IMR-90 (cell line): ENCODE measurements at regions not wholly inside any gene's neighbourhood (a gene's known extent, or its start where the extent isn't known, plus 50 kb on each side); places are given as distances from the start of the nearest gene placed in this dataset.
A peak's percentile ranks its signal among the peaks of the same experiment; 100 is the strongest.

Experiments used
- ATAC-seq: fragments of 200-7000 bp; cut with Tn5 transposase; 2 replicates; pipeline ENCODE4 v1.9.1; 2020; ENCODE audit warnings: low read depth, mild to moderate bottlenecking, moderate library complexity
- BruUV-seq: library from RNA; stranded (reverse); fragments of 400-500 nt; replicated peaks from 2 replicates; lab custom pipeline; 2021; lab: Mats Ljungman, UMichigan
- CTCF ChIA-PET: fragments of 300-600 bp; formaldehyde crosslinking; extraction: SDS; loops from one replicate; lab custom pipeline; 2021; ENCODE audit warnings: antibody characterized with exemption; lab: Yijun Ruan, JAX
- POLR2A ChIA-PET: fragments of 300-600 bp; sonication (Branson Sonifier 250); formaldehyde crosslinking; loops from one replicate; lab custom pipeline; 2022; ENCODE audit warnings: antibody characterized with exemption; ENCODE audit not compliant: unreplicated experiment; lab: Charles Lee
- DNase-seq: peaks from one replicate; pipeline ENCODE4 v3.0.0; 2013
- H2AFZ ChIP-seq: replicated peaks from 2 replicates; pipeline ENCODE3; 2013; ENCODE audit warnings: low read length, mild to moderate bottlenecking; ENCODE audit not compliant: poor library complexity
- H2AK5ac ChIP-seq: 2 replicates; pipeline ENCODE4 v1.6.1; 2013; ENCODE audit warnings: low read depth, low read length, inconsistent platforms
- H2AK9ac ChIP-seq: replicated peaks from 2 replicates; pipeline ENCODE3; 2013; ENCODE audit warnings: mild to moderate bottlenecking, low read depth, low read length, moderate library complexity; ENCODE audit not compliant: poor library complexity
- H2BK120ac ChIP-seq: 2 replicates; pipeline ENCODE4 v1.6.1; 2013; ENCODE audit warnings: low read depth, low read length, inconsistent platforms
- H2BK15ac ChIP-seq: 3 replicates; pipeline ENCODE4 v1.6.1; 2013; ENCODE audit warnings: low read depth, low read length, inconsistent platforms
- H2BK20ac ChIP-seq: 2 replicates; pipeline ENCODE4 v1.6.1; 2013; ENCODE audit warnings: low read depth, mild to moderate bottlenecking, inconsistent platforms, low read length, moderate library complexity
- H2BK5ac ChIP-seq: 2 replicates; pipeline ENCODE4 v1.6.1; 2013; ENCODE audit warnings: mild to moderate bottlenecking, low read depth, low read length, inconsistent platforms; ENCODE audit not compliant: poor library complexity, severe bottlenecking
- H3K14ac ChIP-seq: replicated peaks from 2 replicates; pipeline ENCODE4 v1.6.1; 2013; ENCODE audit warnings: low read depth, low read length, inconsistent platforms
- H3K18ac ChIP-seq: 2 replicates; pipeline ENCODE4 v1.6.1; 2013; ENCODE audit warnings: low read depth, low read length, control low read depth
- H3K23ac ChIP-seq: 2 replicates; pipeline ENCODE4 v1.6.1; 2013; ENCODE audit warnings: low read depth, low read length, inconsistent platforms
- H3K27ac ChIP-seq: 2 replicates; pipeline ENCODE4 v1.5.1; 2013; ENCODE audit warnings: mild to moderate bottlenecking, control low read depth, low read length; ENCODE audit not compliant: insufficient read depth
- H3K27me3 ChIP-seq: 2 replicates; pipeline ENCODE4 v1.6.1; 2013; ENCODE audit warnings: low read length; ENCODE audit not compliant: control insufficient read depth, insufficient read depth
- H3K36me3 ChIP-seq: 2 replicates; pipeline ENCODE4 v1.6.1; 2013; ENCODE audit warnings: low read length, mixed read lengths; ENCODE audit not compliant: control insufficient read depth, insufficient read depth
- H3K4ac ChIP-seq: 2 replicates; pipeline ENCODE4 v1.6.1; 2013; ENCODE audit warnings: low read depth, low read length, inconsistent platforms
- H3K4me1 ChIP-seq: 2 replicates; pipeline ENCODE4 v1.6.1; 2013; ENCODE audit warnings: low read length, mixed read lengths; ENCODE audit not compliant: control insufficient read depth, insufficient read depth
- H3K4me2 ChIP-seq: 2 replicates; pipeline ENCODE4 v1.6.1; 2013; ENCODE audit warnings: low read depth, mild to moderate bottlenecking, control low read depth, low read length, moderate library complexity
- H3K4me3 ChIP-seq: 2 replicates; pipeline ENCODE4 v1.5.1; 2013; ENCODE audit warnings: low read depth, mild to moderate bottlenecking, control low read depth, low read length, moderate library complexity; ENCODE audit not compliant: insufficient read depth
- H3K56ac ChIP-seq: 2 replicates; pipeline ENCODE4 v1.6.1; 2013; ENCODE audit warnings: low read length, inconsistent platforms; ENCODE audit not compliant: insufficient read depth; ENCODE audit errors: extremely low read depth
- H3K79me1 ChIP-seq, 2 experiments: 2 replicates each; pipeline ENCODE4 v1.6.1; 2013; ENCODE audit warnings: low read length in 2 of 2, inconsistent platforms in 1 of 2, low read depth in 1 of 2
- H3K9ac ChIP-seq: 2 replicates; pipeline ENCODE4 v1.6.1; 2013; ENCODE audit warnings: low read depth, low read length, control low read depth
- H3K9me1 ChIP-seq: 2 replicates; pipeline ENCODE4 v1.6.1; 2013; ENCODE audit warnings: low read length, inconsistent platforms; ENCODE audit not compliant: insufficient read depth
- H3K9me3 ChIP-seq: 2 replicates; pipeline ENCODE4 v1.6.1; 2013; ENCODE audit warnings: low read length; ENCODE audit not compliant: control insufficient read depth, insufficient read depth
- H4K20me1 ChIP-seq: 2 replicates; pipeline ENCODE4 v1.6.1; 2013; ENCODE audit warnings: low read length, inconsistent platforms; ENCODE audit not compliant: insufficient read depth
- H4K5ac ChIP-seq: 2 replicates; pipeline ENCODE4 v1.6.1; 2013; ENCODE audit warnings: mild to moderate bottlenecking, low read depth, low read length, control low read depth
- H4K8ac ChIP-seq, 2 experiments: 2 replicates each; pipeline ENCODE4 v1.6.1; 2013; ENCODE audit warnings: low read depth in 2 of 2, low read length in 2 of 2, control low read depth in 1 of 2, inconsistent platforms in 1 of 2
- H4K91ac ChIP-seq: 2 replicates; pipeline ENCODE4 v1.6.1; 2013; ENCODE audit warnings: low read depth, low read length, inconsistent platforms; ENCODE audit not compliant: insufficient read depth
- CTCF ChIP-seq: conservative IDR thresholded peaks from 2 replicates; pipeline ENCODE4 v1.5.1; 2012; ENCODE audit warnings: mild to moderate bottlenecking, low read depth, low read length, improper control_type of control experiment
- FOS ChIP-seq: fragments of 150-350 bp; IDR thresholded peaks from 2 replicates; pipeline ENCODE4 v1.6.1; 2016; ENCODE audit warnings: low read depth, low read length
- MAFK ChIP-seq: IDR thresholded peaks from 2 replicates; pipeline ENCODE4 v1.6.1; 2012; ENCODE audit warnings: low read depth, low read length, improper control_type of control experiment
- MXI1 ChIP-seq: IDR thresholded peaks from 2 replicates; pipeline ENCODE4 v1.6.1; 2012; ENCODE audit warnings: low read depth, mild to moderate bottlenecking, low read length, moderate library complexity, borderline replicate concordance
- POLR2A ChIP-seq: IDR thresholded peaks from 2 replicates; pipeline ENCODE4 v1.6.1; 2012; ENCODE audit warnings: mild to moderate bottlenecking, low read depth, low read length
- RAD21 ChIP-seq: IDR thresholded peaks from 2 replicates; pipeline ENCODE4 v1.6.1; 2012; ENCODE audit warnings: low read length, improper control_type of control experiment
- RCOR1 ChIP-seq: IDR thresholded peaks from 2 replicates; pipeline ENCODE4 v1.6.1; 2012; ENCODE audit warnings: mild to moderate bottlenecking, low read length, improper control_type of control experiment; ENCODE audit not compliant: insufficient replicate concordance
- WGBS, 2 experiments: methylation state at CpG; one replicate each; pipeline versions ENCODE4 v1.1.5 to v1.1.7; 2013; ENCODE audit warnings: missing lambda C conversion rate in 2 of 2; ENCODE audit not compliant: insufficient read length in 1 of 2; ENCODE audit errors: extremely low coverage in 2 of 2; 5-methylcytosine and 5-hydroxymethylcytosine counted together
- dilution Hi-C: fragments of 300-500 bp; cut with HindIII; formaldehyde crosslinking; loops from one replicate; pipeline ENCODE4 v1.14.3; 2018; ENCODE audit warnings: low sequenced_read_pairs; ENCODE audit not compliant: unreplicated experiment
- in situ Hi-C: fragments of 300-500 bp; cut with MboI; formaldehyde crosslinking; loops from 3 replicates; pipeline ENCODE4 v1.14.3; 2019; ENCODE audit warnings: low sequenced_read_pairs, inconsistent platforms, mixed read lengths
- intact Hi-C: fragments of 100-400 bp; cut with micrococcal nuclease; formaldehyde crosslinking; loops from 2 replicates; pipeline ENCODE4 v1.10.0; 2022

- H3K9me3 ChIP-seq: no peaks in the 10 kb centered on the region
- dilution Hi-C loops: no loop called here
- in situ Hi-C loops: no loop called here
- no peaks in the 10 kb centered on the region for H3K27me3 ChIP-seq
- intact Hi-C loops: no loop called here
- H3K18ac ChIP-seq: no peak overlapping the region
- H3K4me1 ChIP-seq: no peaks in the 10 kb centered on the region
- H2AFZ ChIP-seq: no peak overlapping the region
- H3K56ac ChIP-seq: no peak overlapping the region
- no peak overlapping the region for H3K23ac ChIP-seq
- no peak overlapping the region for H2BK20ac ChIP-seq
- H2AK5ac ChIP-seq: no peak overlapping the region
- H4K20me1 ChIP-seq: no peaks in the 10 kb centered on the region
- no CpG with 5 or more reads among the region's 1 CpG for WGBS, 2 experiments
- H3K4me2 ChIP-seq: no peak overlapping the region
- no peak overlapping the region for H4K5ac ChIP-seq
- H3K14ac ChIP-seq: no peak overlapping the region
- no peak for TF ChIP-seq RCOR1
- no peak for TF ChIP-seq CTCF
- TF ChIP-seq POLR2A: no peak
- TF ChIP-seq MXI1: no peak
- TF ChIP-seq FOS: no peak
- peak; percentile 54 for TF ChIP-seq MAFK
- TF ChIP-seq RAD21: no peak
- DNase-seq (no peak), ATAC-seq (no peak)
- H2BK5ac ChIP-seq: no peak overlapping the region
- H2AK9ac ChIP-seq: no peak overlapping the region
- H2BK120ac ChIP-seq: no peak overlapping the region
- no peak overlapping the region for H2BK15ac ChIP-seq
- H4K8ac ChIP-seq: no peak overlapping the region
- no peaks in the 10 kb centered on the region for H3K9me1 ChIP-seq
- H3K36me3 ChIP-seq: no peaks in the 10 kb centered on the region
- BruUV-seq: no TSS peak
- H3K79me1 ChIP-seq: no peaks in the 10 kb centered on the region
- no peak overlapping the region for H3K4ac ChIP-seq
- H4K91ac ChIP-seq: no peak overlapping the region
- ChIA-PET POLR2A (no interaction called here), CTCF (no interaction called here)
- H3K27ac ChIP-seq: no peak overlapping the region
- no peak overlapping the region for H3K9ac ChIP-seq
- H3K4me3 ChIP-seq: no peak overlapping the region
Observed at GRCh38 chr6:63466242-63466733, 106.0 kb upstream of the LOC128125822 start.
